GM21526 (cell line): ENCODE measurements at regions not wholly inside any gene's neighbourhood (a gene's known extent, or its start where the extent isn't known, plus 50 kb on each side); places are given as distances from the start of the nearest gene placed in this dataset.
A peak's percentile ranks its signal among the peaks of the same experiment; 100 is the strongest.
"Not testable (repeated sequence)": the region's sequence is repeated elsewhere in the genome, so short reads cannot be mapped to it uniquely, and the experiment has no call there.

ENCODE experiments used
- ATAC-seq: cut with Tn5 transposase; IDR thresholded peaks from one replicate; pipeline ENCODE4 v1.9.1; 2021; ENCODE audit warnings: moderate library complexity; ENCODE audit not compliant: unreplicated experiment, low FRiP score

DNA sequence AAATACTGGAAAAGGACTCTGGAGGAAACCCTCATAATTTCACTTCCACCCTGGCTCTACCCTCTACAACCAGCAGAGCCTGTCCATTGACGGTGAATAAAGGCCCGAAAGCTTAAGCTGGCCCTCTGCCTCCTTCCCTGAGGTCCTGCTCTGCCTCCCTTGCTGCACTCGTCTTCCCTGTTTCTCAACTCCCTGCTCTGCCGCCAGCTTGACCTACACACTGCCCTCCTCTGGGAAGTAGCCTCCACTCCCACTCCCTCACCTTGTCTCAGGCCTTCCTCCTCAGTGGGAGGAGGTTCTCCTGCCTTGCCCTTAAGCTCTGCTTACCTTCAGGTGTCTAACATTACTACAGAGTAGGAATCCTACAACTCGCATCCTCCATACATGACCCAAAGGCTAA, 608.6 kb upstream of the NR3C2 start:
- no peak for ATAC-seq

DNA sequence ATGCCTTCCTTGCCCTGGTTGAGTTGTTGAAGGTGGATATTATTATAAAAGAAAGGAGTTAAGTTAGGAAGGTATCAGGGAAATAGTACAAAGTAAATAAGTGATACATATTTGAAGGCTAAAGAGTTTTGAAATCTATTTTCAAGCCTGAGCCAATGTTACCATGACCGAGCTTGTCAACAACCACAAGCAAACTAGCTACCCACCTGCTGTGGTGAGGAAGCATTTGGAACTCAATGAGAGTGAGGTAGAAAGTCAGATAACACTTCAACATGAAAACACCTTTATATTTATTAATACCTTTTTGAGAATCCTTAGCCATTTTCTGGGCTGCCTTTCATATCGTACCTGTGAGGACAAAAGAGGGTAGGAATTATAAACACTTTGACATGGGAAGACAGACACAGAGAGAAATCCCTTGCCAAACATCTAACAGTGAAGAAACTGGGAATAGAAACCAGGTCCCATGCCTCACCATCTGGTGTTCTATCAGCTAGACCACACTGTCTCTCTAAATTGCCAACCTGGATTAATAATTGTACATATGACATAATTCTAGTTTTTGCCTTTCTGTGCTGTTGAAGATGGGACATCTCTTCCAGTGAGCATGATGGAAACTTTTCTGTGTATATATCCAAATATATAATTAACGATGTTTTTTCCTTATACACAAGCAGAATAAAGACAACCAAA, 606.4 kb upstream of the NR3C2 start:
- no peak for ATAC-seq

DNA sequence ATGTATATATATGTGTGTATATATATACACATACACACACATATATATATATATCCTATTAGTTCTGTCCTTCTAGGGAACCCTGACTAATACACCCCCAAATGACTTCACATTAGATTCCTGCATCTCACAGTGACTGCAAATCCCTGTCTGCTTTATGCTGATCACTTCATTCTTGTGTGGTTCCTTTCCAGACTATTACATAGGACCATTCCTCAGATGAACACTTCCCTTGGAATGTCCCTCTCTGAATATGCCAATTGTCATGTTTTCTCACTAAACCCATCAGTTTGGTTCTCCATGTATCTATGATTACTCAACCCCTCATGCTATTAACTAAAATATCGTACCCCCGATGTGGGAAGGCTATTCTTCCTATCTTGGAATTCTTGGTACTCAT, 605.2 kb upstream of the NR3C2 start:
- ATAC-seq: no peak

DNA sequence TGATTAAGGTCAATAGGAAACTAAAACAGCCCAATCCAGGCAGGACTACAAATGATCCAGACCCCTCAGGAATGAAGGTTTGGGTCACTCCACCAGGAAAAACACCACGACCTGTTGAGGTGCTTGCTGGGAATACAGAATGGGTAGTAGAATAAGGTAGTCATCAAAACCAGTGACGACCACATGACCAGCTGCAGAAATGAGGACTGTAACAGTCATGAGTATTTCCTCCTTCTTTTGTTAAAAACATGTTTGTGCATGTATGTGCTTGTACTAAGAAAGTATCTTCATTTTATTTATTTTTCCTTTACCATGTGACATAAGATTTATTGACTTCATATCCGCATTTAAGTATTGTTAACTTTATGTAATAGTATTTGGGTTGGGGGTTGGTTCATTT, 603.5 kb upstream of the NR3C2 start:
- ATAC-seq: no peak

DNA sequence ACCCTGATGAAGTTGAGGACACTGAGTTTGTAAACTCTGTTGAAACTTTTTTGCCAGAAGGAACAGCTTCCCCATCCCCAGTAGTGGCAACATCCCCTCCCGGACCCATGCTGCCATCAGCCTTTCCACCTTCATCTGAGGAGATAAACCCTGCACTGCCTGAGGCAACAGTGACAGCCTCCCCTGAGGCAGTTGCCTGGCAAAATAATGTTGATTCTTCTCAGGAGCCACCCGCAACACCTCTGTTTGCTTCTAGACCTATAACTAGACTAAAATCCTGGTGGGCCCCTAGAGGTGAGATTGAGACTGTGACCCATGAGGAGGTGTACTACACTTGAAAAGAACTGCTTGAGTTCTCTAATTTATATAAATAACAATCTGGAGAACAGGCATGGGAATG, 597.6 kb upstream of the NR3C2 start:
- ATAC-seq: not testable (repeated sequence)

DNA sequence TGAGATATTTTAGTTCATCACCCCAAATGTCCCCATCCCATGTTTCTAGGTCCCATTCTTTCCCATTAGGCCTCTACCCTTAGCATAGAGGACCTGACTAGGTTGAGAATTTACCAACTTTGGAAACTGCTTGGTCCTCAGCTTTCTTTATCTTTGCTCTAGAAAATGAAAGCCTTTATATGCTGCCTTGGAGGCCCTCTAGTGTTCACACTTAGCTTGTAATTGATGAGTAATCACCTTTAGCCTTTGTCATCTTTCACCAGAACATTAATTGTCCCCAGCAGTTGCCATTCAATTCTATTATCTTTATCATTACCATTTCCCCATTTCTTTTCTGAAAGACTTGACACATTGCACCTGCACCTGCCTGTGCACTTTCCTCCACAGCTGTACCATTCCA, 589.2 kb upstream of the NR3C2 start:
- ATAC-seq: peak; percentile 51

DNA sequence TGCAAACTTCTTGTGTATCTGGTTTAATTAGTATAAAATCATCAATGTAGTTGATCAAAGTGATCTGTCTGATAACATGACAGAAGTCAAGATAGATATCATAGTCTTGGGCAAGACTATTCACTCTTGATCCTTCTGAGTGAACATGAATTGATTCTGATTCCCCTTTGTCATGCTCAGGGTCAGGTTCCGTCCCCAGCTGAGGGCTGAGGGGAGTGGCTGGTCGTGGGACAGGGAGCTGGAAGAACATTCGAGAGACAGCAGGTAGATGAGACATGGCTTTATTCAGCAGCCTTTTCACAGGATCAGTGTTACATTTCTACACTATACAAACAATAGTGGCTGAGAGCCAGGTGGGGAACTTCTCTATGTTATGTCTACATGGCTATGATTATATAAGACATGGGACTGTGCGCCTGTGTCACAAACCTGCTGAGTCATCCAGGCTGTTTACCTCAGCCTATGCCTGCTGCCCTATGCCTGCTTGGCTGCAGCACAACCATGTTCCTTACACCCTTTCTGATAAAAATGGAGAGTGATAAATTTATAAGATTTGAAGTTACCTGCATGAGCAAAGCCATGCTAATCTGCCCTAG, 586.9 kb upstream of the NR3C2 start:
- ATAC-seq: no peak

DNA sequence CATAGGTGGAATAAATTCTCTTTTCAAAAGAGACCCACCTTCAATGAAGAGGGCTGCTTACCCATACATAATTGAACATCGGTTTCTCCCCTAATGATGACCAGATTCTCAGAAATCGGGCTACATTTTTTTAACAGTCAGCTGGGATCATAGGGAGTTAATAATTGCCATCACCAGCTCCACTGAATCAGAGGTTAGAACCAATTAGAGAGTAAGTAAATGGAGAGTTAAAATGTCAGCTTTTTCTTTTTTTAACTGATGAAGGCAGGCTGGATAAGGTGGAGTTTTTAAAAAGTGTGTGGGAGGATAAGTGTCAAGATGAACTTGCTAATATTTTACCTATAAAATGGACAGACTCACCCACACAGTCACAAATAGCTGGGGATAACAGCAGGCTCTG, 584.5 kb upstream of the NR3C2 start:
- ATAC-seq: no peak

DNA sequence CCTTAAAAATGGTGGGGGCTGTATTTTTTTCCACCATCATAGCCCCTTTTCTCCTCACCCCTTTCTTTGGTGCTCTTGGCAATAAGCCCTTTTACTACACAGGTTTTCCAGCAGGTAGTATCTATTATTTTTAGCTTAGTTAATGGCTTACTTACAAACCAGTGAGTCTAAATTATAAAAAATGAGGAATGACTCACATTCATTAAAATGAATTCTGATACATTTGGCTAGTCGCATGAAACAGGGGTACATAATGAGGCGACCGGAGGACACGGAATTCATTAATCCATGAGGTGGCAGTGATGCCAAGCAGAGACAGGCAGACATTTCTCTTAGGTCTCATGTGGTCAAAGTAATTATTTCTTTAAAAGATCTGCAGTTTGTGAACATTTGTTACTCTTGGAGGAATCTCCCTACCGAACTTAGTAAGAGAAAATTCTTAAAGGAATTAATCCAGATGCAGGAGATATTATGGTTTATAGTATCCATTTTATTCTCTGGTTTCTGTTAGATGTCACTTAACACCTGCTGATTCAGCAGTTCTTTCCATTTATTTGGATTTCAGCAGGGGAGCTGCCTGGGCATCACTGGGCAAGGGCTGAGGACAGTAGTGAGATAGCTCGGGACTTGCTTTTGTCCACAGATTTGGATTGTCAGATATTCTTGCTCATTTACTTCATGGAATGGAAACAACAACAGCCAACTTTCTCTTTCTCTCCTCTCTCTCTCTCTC, 575.0 kb upstream of the NR3C2 start:
- no peak for ATAC-seq

DNA sequence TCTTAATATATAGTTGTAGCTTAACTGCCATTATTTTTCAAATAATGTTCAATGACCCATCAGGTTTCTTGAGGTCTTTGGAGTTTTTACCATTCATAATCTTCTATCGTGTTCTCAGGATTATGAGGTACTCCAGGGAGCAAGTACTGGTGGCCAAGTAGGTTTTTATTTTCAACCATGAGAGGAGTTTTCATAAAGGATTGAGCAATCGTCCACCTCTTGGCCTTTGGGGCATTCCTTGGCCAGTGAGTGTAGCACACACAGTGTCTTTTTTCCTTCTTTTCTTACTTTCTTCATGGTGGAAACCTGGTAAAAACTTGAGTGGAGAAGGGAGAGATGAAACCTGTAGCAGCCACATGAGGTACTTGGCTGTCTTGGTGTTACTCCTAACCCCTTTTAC, 567.0 kb upstream of the NR3C2 start:
- no peak for ATAC-seq

DNA sequence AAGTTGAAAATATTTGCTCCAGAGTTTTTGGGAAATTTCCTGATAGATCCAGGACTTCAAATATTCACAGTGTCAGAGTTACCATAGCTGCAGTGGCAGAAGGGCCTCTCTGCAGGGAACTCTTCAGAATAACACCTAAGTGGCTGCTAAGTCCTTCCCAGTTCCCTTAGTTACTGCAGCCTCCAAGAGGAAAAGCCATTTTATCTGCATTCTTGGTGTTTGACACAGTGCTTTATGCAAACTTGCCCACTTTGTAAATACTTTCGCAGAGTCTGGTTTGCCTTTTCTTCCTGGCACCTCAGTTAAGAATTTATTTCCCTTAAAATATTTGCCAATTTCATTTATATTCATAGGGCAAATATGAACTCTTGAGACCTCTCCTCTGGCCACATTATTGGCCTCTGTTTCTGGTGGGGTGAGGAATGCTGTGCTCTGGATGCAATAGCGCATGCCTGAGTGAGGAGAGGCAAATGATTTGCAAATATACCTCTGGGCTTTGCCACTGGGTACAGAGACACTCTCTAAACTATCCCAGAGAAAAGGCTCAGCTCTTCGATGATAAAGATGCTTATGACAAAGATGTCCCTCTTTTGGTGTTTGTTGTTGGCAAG, 566.3 kb upstream of the NR3C2 start:
- ATAC-seq: no peak

DNA sequence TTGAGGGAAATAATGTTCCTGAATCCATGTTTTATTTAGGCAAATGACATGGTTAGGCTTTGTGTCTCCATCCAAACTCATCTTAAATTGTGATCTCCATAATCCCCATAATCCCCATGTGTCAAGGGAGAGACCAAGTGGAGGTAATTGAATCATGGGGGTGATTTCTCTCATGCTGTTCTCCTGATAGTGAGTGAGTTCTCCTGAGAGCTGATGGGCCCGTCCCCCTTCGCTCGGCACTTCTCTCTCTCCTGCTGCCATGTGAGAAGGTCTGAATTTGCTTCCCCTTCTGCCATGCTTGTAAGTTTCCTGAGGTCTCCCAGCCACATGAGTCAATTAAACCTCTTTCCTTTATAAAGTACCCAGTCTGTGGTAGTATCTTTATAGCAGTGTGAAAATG, 563.0 kb upstream of the NR3C2 start:
- ATAC-seq: no peak

DNA sequence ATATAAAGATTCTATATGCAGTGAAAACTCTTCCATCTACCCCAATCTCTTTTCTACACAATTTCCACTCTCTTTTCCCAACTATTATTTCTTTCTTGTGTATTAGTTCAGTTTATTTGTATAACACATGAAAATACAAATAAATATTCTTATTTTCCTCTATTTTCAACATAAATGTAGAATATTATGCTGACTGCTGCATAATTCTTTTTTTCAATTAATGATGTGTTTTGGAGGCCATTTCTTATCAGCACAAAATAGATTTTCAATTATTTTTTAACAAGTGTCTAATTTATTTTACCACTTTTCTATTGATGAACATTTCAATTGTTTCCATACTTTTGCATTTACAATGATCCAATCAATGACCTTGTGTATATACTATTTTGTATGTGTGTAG, 557.7 kb upstream of the NR3C2 start:
- ATAC-seq: no peak

DNA sequence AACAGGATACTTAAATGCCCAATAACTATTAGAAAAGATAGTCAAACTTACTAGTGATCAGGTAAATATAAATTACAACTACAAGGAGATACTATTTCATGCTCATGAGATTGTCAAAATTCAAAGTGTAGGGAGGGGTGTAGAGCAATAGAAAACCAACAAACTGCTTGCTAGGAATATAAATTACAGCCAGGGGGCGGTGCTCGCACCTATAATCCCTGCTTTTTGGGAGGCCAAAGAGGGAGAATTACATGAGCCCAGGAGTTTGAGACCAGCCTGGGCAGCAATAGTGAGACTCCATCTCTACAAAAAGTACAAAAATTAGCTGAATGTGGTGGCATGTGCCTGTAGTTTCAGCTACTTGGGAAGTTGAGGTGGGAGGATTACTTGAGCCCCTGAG, 556.5 kb upstream of the NR3C2 start:
- ATAC-seq: no peak

DNA sequence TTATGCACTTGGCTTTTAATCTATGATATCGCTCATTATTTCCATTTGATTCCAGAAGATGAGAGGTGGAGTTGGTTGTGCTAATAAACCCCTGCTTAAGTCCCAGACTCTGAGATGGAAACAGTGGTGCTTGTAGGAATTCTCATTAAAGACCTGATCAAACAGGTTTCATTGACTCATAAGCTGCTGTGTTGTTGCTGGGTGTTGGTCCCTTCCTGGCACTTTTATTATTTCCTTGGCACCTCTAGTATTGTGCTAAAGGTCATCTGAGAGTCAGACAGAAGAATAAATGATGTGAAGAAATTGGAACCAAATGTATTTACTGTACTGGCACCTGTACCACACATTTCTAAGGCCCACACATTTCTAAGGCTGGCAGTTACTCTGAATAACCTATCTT, 544.7 kb upstream of the NR3C2 start:
- ATAC-seq: no peak

DNA sequence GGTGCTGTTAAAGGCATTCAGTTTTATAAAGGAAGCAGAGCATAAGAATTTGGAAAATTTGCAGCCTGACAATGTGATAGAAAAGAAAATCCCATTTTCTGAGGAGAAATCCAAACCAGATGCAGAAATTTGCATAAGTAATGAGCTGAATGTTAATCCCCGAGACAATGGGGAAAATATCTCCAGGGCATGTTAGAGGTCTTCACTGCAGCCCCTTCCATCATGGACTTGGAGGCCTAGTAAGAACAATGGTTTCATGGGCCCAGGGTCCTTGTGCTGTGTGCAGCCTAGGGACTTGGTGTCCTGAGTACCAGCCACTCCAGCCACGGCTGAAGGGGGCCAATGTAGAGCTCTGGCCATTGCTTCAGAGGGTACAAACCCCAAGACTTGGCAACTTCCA, 542.7 kb upstream of the NR3C2 start:
- ATAC-seq: no peak

DNA sequence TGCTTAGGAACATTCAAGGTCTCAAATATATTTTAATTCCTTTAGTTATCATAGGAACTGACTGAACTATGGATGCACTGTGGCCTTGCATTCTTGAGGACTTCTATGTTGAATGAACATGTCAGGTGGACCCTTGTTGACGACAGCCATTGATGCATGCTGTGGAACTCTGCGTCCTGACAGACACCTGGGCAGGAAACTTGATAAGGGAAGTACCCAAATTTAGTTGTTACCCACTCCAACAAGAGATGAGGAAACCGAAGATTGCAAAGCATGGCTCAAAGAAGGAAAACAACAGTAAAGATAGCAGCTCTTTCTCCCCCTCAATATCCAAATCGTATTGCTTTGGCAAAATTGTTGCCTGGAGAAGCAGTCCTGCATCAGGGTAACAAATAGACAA, 540.0 kb upstream of the NR3C2 start:
- ATAC-seq: no peak

DNA sequence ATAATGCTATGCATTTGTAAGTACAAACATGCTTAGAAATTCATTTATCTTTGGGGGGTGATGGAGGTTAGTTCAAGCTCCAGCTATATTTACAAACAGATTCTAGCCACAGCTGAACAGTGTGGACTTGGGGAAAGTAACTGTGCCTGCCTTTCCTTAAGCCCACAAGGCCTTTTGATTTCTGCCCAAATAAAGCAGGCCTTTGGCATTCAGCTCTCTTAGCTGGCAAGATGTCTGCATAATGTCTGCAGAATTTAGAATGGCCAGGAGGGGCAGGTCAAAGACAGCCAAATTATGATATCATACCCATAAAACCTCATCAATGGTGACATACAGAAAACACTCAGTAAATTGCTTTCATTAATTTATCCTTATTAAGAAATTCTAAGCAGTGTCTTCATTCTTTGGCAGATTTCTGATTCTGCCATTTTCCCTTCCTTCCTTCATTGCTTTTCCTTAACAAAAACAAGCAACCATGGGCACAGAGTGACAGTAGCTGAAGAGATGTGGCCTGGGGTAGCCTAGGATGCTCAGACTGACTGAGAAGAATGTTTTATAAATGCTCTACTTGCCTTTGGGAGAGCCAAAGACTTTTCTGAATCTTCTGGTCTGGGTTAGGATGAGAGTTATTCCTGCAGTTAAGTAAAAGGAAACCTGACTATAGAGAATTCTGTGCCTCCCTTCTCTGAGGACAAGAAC, 538.7 kb upstream of the NR3C2 start:
- ATAC-seq: no peak

DNA sequence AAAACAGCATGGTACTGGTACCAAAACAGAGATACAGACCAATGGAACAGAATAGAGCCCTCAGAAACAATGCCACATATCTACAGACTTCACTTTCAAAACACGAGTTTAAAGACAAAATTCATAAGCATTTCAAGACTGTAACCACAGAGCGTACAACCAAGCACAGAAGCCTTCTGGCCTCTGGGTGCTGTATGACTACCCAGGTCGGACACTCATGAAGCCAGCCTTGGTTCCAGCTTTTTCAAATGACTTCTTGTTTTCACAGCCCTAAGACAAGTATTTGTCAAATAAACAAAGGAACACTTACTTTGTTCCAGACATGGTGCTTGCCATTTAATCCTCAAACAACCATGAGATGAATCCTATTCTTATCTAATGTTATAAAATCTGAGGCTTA, 536.1 kb upstream of the NR3C2 start:
- no peak for ATAC-seq

DNA sequence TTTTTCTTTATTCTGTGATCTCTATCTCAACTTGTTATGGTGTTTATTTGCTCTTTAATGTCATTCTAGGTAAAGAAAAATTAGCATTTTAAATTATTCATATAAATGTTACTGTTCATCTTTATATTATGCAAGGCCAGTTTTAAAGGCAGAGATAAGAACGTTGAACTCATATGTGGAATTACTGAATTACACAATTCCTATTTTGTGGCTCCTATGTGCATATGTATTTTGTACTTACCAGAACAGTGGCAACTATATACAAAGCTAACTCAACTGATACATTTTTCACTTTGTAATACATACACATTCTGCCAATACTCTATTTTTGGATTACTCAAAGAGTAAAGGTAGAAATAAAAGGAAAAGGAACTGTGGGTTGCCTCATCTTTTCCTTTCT, 533.2 kb upstream of the NR3C2 start:
- ATAC-seq: no peak

DNA sequence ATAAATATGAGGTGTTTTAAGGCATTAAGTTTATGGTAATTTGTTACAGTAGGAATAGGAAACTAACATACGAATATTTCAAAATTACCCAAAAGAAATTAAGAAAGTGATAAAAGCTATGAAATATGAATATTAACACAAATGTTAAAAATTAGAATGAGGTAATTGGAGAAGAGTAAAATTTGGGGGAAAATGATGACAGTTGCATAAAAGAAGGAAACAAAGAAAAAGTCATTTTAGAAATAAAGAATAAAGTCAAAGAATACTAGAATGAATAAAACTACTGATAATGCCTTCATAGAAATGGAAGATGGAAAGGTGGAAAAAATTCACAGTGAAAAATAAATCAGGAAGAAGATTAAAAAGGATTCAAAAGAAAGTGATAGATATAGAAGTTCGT, 522.9 kb upstream of the NR3C2 start:
- no peak for ATAC-seq
